ENCODE measurements at regions not wholly inside any gene's neighbourhood (a gene's known extent, or its start where the extent isn't known, plus 50 kb on each side); places are given as distances from the start of the nearest gene placed in this dataset.

DNA sequence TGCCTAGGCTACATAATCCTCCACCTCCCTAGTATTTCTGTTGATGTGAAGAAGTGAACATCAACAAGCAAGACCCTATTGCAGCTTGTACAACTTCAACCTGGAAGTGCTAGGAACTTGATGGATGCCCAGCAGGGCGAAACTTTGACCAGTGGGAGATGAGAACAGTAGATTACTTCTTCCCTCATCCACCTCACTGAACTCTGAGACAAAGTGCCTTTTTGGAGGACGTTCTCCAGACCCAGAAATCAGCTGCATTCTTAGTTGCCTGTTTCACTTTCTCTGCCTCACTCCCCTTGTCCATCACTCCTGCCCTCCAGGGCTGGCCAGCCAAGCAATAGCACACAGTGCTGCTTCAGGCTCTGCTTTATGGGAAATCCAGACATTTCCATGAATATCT is 683.4 kb downstream of the GALC start:
- BruUV-seq (replicated peaks): no TSS peak
- Histone ChIP-seq H3K9me3 (ENCODE audit: control insufficient read depth, insufficient read depth, low read depth, low read length) (no peaks in the 10 kb centered on the region), H3K4me1 (ENCODE audit: control insufficient read depth, insufficient read depth, low read length) (no peaks in the 10 kb centered on the region), H3K27me3 (ENCODE audit: control insufficient read depth, insufficient read depth, low read length) (no peaks in the 10 kb centered on the region), H3K4me3 (ENCODE audit: low read depth in 2 of 2, low read length in 2 of 2) (no peak overlapping the region), H3K36me3 (ENCODE audit: control insufficient read depth, insufficient read depth, low read length) (no peaks in the 10 kb centered on the region), H3K27ac (ENCODE audit: low read length) (no peak overlapping the region)
- ChIA-PET CTCF (no interaction called here), POLR2A (no interaction called here)
- intact Hi-C loops (cut with micrococcal nuclease; ENCODE audit: unreplicated experiment) (no loop called here), in situ Hi-C loops (cut with HindIII; ENCODE audit: low pct_unique_long_range_greater_than_20kb, low sequenced_read_pairs) (no loop called here)
- DNase-seq (ENCODE audit: low read depth, low spot score): no peak
- TF ChIP-seq, protein P1, sequence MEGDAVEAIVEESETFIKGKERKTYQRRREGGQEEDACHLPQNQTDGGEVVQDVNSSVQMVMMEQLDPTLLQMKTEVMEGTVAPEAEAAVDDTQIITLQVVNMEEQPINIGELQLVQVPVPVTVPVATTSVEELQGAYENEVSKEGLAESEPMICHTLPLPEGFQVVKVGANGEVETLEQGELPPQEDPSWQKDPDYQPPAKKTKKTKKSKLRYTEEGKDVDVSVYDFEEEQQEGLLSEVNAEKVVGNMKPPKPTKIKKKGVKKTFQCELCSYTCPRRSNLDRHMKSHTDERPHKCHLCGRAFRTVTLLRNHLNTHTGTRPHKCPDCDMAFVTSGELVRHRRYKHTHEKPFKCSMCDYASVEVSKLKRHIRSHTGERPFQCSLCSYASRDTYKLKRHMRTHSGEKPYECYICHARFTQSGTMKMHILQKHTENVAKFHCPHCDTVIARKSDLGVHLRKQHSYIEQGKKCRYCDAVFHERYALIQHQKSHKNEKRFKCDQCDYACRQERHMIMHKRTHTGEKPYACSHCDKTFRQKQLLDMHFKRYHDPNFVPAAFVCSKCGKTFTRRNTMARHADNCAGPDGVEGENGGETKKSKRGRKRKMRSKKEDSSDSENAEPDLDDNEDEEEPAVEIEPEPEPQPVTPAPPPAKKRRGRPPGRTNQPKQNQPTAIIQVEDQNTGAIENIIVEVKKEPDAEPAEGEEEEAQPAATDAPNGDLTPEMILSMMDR (IDR thresholded peaks at IDR 0.05): no peak
- no peak for TF ChIP-seq POLR2AphosphoS5 (IDR thresholded peaks at IDR 0.05; ENCODE audit: low read depth, low read length)
- TF ChIP-seq TCF7L2 (IDR thresholded peaks at IDR 0.05; ENCODE audit: low read depth, low read length): no peak
- TF ChIP-seq, protein P2, sequence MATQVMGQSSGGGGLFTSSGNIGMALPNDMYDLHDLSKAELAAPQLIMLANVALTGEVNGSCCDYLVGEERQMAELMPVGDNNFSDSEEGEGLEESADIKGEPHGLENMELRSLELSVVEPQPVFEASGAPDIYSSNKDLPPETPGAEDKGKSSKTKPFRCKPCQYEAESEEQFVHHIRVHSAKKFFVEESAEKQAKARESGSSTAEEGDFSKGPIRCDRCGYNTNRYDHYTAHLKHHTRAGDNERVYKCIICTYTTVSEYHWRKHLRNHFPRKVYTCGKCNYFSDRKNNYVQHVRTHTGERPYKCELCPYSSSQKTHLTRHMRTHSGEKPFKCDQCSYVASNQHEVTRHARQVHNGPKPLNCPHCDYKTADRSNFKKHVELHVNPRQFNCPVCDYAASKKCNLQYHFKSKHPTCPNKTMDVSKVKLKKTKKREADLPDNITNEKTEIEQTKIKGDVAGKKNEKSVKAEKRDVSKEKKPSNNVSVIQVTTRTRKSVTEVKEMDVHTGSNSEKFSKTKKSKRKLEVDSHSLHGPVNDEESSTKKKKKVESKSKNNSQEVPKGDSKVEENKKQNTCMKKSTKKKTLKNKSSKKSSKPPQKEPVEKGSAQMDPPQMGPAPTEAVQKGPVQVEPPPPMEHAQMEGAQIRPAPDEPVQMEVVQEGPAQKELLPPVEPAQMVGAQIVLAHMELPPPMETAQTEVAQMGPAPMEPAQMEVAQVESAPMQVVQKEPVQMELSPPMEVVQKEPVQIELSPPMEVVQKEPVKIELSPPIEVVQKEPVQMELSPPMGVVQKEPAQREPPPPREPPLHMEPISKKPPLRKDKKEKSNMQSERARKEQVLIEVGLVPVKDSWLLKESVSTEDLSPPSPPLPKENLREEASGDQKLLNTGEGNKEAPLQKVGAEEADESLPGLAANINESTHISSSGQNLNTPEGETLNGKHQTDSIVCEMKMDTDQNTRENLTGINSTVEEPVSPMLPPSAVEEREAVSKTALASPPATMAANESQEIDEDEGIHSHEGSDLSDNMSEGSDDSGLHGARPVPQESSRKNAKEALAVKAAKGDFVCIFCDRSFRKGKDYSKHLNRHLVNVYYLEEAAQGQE (IDR thresholded peaks at IDR 0.05; ENCODE audit: insufficient read depth in 1 of 2, low read depth in 2 of 2, low read length in 1 of 2): no peak
- TF ChIP-seq SIN3A (IDR thresholded peaks at IDR 0.05; ENCODE audit: borderline replicate concordance, insufficient read depth, low read depth, low read length): no peak
- ATAC-seq: no peak

DNA sequence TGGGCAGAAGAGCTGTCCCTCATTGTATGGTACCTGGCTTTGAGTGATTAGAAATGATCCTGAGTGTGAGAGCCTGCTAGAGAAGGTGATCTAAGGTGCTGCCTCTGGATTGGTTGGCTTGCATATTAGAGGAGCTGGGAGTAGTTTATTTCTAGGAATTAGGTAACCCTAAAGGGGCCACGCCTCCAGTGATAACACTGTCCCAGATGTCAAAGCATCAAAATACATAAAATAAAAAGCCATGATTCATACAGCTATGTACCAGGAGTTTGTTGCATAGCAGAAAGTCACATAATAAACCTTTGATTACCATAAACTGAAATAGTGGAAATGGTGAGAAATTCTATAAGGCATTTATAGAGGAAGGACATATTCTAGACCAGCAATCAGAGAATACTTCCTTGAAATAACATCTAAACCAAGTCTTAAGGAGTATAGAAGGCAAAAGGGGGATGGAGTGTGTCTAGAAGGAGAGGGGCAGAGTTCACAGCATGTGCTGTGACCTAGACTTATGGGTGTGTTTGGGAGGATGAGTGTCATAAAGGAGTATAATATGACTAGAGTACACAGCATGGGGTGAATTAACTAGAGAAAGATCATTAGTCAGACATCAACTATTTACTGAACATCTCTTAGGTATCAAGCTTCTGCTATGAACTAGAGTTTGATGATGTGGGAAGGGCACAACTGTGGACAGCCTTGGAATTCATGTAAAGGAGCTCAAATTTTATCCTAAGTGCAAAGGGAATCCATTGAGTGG is 686.4 kb downstream of the GALC start:
- H3K27ac ChIP-seq (ENCODE audit: low read length): no peak overlapping the region
- H3K4me3 ChIP-seq (ENCODE audit: low read depth in 2 of 2, low read length in 2 of 2): no peak overlapping the region
- POLR2A ChIA-PET: no interaction called here
- no peaks in the 10 kb centered on the region for H3K27me3 ChIP-seq (ENCODE audit: control insufficient read depth, insufficient read depth, low read length)
- ATAC-seq (no peak), DNase-seq (ENCODE audit: low read depth, low spot score) (no peak)
- no TSS peak for BruUV-seq (replicated peaks)
- intact Hi-C loops (cut with micrococcal nuclease; ENCODE audit: unreplicated experiment) (no loop called here), in situ Hi-C loops (cut with HindIII; ENCODE audit: low pct_unique_long_range_greater_than_20kb, low sequenced_read_pairs) (no loop called here)
- no peaks in the 10 kb centered on the region for H3K9me3 ChIP-seq (ENCODE audit: control insufficient read depth, insufficient read depth, low read depth, low read length)
- no peaks in the 10 kb centered on the region for H3K4me1 ChIP-seq (ENCODE audit: control insufficient read depth, insufficient read depth, low read length)
- no peaks in the 10 kb centered on the region for H3K36me3 ChIP-seq (ENCODE audit: control insufficient read depth, insufficient read depth, low read length)
- CTCF ChIA-PET: no interaction called here
- TF ChIP-seq, protein P1 (IDR thresholded peaks at IDR 0.05): no peak
- no peak for TF ChIP-seq POLR2AphosphoS5 (IDR thresholded peaks at IDR 0.05; ENCODE audit: low read depth, low read length)
- TF ChIP-seq SIN3A (IDR thresholded peaks at IDR 0.05; ENCODE audit: borderline replicate concordance, insufficient read depth, low read depth, low read length): no peak
- no peak for TF ChIP-seq TCF7L2 (IDR thresholded peaks at IDR 0.05; ENCODE audit: low read depth, low read length)
- TF ChIP-seq, protein P2 (IDR thresholded peaks at IDR 0.05; ENCODE audit: insufficient read depth in 1 of 2, low read depth in 2 of 2, low read length in 1 of 2): no peak

Measured in Panc1 (cell line).